GM19395 (cell line): ENCODE measurements at regions not wholly inside any gene's neighbourhood (a gene's known extent, or its start where the extent isn't known, plus 50 kb on each side); places are given as distances from the start of the nearest gene placed in this dataset.

Experiments
- ATAC-seq: cut with Tn5 transposase; IDR thresholded peaks from one replicate; pipeline ENCODE4 v1.9.1; 2021; ENCODE audit warnings: mild to moderate bottlenecking, moderate library complexity; ENCODE audit not compliant: unreplicated experiment

DNA sequence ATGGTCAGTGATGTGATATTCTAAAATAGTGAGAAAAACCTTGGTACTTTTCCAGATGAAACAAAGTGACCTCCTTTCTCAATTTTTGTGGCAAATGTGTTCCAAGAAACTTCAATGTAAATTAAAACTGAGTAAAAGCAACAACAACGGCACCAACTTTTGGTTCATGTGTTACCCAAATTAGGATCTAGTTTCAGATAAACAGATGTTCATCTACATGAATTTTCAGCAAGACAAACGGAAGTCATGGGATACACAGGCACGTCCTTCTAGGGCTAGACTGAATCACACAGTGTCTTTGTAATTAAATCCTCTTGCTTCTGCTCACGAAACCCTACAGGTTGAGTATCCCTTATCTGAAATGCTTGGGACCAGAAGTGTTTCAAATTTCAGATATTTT is 915.2 kb downstream of the TFAP2A start:
- no peak for ATAC-seq

- no peak for ATAC-seq
Observed at GRCh38 chr6:9496837-9497236, 918.0 kb downstream of the TFAP2A start.

DNA sequence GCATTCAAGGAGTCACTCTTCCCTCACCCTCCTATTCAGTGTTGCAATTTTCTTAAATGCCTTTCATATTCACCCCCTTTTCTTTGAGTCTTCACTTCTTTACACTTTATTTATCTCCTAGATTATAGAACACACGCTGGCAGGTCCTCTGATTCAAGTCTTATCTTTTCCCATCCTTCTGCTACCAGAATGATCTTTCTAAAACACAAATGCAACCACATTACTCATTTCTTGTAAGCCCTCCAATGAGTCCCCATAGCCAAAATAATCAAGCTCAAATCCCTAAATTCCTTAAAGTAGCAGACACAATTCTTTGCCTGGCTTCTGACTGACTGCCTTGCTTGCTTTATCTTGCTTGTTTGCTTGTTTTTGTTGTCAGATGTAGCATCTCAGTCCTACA is 920.0 kb downstream of the TFAP2A start:
- no peak for ATAC-seq

GRCh38 chr6:9492790-9493189 is 922.1 kb downstream of the TFAP2A start:
- ATAC-seq: no peak

GRCh38 chr6:9487128-9487527 is 927.7 kb downstream of the TFAP2A start:
- no peak for ATAC-seq

DNA sequence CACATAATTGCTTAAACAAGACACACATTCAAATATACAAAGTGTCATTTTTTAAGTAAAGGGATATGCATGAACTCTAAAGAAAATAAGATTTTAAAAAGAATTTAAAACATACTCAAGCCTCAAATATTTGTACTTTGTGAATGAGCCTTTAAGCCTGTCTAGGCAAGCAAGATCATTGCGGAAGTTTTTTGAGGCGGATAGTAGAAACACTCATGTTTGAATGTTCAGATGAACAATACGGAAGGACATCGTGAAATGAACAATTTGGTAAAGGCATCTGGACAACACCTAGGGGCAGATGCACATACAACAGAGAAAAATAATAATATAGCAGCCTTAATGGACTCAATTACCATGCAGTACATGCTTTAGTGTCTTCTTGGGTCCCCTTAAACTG is 928.9 kb downstream of the TFAP2A start:
- ATAC-seq: no peak

DNA sequence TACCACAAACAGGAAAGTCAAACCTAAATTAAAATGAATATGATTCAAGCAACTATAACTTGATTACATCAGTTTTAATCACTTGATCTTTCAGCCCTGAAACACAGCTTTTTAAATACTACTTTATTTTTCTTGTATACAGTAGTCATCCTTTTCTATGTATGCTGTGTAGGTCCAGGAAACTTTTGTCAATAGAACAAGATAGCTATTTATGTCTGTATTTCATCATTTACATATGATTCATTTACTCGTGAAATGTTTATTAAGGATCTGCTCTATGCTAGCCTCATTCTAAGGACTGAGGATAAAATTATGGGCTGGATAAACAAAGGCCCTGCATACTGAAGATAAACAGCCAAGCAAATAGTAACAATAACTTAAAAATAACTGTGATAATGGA is 930.2 kb downstream of the TFAP2A start:
- ATAC-seq: no peak

DNA sequence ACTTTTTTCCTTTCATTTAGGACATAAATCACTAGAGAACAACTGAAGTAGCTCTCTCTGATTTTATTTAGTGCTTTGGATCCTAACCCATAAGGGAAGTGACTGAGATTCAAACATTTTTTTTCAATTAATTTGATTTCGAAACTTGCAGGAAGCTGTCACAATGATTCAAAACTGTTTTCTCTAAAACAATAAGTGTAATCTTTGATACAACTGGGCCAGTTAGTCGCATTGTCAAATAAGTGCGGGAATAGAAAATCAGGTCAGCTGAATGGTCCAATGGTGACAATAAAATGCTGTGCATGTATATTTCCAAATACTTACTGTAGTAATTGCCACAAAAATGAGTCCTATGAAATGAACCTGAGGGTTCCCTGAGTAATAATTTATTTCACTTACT is 930.8 kb downstream of the TFAP2A start:
- ATAC-seq: no peak

DNA sequence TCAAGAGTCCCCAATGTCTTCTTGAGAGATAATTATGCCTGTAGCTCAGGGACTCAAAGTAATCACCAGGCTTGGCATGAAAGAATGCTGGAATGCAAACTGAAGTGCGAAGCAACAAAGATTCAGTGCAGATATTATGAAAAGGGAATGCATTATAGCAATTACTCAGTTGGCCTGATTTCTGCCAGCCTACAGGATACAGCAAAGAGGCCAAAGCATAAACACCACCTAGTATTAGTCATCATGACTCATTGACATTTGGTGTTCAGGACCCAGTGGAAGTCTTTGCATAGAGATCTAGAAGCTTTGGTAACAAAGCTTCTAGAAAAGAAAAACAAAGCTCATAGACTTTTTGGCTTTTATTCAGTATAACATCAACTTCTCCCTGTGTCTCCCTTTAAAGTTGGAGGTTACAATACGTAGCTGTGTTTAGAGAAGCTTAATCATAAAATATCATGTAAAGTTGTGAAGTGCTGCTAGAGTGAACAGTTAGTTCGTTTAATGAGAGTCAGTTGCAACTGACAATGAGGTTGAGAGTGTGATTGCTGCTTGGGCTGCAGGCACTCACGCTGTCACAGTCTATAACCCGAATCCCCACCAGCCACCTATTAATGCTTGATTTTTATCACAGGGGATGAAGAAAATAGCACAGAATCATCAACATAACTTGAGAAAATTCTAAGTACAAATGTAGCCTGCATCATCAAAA is 932.7 kb downstream of the TFAP2A start:
- ATAC-seq: no peak

GRCh38 chr6:9481292-9482029 is 933.4 kb downstream of the TFAP2A start:
- ATAC-seq: no peak

DNA sequence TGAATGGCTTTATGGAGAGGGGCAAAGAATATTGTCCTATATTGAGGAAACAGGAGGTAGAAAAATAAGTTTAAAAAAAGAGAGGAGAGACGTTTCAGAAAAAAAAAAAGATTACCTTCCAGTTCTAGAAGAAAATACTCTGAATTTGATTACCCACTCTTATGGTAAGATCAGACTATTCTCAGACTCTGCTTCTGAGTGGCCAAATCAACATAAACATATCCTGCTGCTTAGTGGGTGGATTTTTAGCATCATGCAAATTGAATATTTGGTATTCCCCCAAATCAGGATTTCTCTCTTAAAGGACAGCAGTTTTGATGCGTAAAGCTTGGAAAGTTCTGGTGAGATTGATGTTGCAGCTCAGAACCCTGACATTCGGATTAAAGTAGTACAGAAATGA is 946.6 kb downstream of the TFAP2A start:
- no peak for ATAC-seq

- no peak for ATAC-seq
Observed at GRCh38 chr6:9467741-9468140, 947.1 kb downstream of the TFAP2A start.

DNA sequence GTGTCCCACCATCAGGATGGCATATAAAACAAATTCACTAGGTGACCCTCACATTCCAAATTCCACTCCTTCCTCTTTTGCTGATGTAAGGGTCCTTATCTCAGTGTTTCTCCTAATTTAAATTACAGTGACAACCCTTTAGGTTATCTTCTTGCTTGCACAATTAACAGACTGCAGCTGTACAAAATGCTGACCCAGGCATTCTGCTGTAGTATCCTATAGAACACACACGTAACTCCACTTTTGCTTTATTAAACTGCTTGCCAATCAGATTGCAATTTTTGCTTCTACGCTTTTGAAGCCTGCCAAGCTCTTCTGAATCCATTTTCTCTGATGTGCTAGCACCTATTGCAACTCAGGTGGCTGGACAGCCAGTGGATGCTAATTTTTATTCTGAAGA is 950.3 kb downstream of the TFAP2A start:
- no peak for ATAC-seq

GRCh38 chr6:9463311-9463710 is 951.6 kb downstream of the TFAP2A start:
- ATAC-seq: no peak

DNA sequence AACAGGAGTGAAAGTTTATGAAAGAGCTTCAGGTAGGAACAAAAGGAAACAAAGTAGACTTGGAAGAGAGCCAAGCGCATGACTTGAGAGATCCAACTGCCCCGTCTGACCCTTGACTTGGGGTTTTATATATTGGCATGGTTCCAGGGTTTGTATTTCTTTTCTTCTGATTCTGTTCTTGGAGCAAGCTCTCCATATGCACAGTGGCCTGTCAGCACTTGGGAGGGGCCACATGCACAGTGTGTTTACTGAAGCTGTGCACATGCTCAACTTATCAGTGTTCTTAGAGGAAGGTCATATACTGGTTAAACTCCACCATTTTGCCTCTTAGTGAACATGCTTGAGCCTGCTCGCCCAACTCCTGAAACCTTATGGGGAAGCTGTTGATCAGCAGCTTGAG is 953.7 kb downstream of the TFAP2A start:
- no peak for ATAC-seq

- ATAC-seq: no peak
Observed at GRCh38 chr6:9458424-9458823, 956.5 kb downstream of the TFAP2A start.

DNA sequence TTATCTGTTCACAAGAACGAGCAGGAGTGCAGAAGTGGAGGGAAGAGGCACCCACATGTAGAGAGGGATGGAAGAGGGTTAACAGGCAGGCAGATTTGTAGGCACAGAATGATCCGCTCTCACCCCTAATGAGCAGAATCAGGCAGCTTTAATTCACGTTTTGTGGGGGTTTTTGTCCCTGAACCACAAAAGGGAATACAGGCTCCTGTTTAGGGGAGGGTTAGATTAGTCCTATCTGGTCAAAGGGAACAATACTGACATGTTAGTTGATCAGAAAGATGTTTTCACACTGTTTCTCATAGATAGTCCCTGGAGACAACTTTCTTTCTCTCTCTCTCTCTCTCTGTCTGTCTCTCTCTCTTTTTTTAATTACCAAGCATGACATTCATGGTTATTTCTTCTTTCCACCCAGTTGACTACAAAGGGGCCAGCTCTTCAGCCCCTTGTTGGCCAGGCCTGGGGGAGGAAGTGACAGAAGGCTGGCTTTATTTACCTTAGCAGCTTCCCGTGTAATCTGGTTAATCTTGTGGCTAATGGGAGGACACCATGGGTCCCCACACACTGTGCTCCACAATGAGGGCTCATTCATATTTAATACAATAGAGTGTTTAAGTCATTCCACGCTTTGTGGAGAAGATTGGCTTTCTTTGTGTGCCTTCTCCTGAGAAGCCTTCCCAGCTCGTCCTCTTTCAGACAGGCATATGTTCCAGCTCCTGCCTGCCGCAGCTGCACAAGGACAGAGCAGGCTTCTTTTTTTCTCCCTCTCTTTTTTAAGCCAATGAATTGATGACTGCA is 958.8 kb downstream of the TFAP2A start:
- no peak for ATAC-seq

DNA sequence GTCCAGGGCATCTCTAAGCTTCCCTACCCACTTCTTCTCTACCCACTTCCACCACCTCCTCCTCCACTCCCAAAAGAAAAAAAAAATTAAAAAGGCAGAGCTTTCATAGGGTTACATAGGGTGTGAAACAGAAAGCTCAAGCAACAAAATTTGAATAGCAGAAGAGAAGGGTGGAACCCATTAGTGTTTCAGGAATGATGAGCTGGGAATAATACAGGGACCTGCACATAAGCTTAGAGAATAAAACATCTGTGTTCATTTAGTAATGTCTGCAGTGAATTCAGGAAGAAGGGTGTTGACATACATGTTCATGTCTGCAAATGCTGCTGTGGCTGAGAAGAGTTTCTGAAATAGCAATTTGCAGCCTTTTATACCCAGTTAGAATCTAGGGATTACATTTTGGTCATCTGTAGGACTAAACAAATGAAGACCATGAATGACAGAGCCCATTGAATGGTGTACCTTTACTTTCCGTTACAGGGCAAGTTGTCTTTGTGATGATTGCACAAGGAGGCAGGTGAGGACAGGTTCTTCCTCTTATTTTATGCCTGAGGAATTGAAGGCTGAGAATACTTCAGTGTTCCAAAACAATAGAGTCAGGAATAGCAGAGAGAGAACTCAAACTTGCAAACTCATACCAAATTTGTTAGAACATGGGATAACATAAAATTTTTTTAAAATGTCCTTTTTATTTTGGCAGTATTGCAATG is 975.1 kb downstream of the TFAP2A start:
- no peak for ATAC-seq

- ATAC-seq: no peak
Observed at GRCh38 chr6:9437836-9438235, 977.0 kb downstream of the TFAP2A start.

DNA sequence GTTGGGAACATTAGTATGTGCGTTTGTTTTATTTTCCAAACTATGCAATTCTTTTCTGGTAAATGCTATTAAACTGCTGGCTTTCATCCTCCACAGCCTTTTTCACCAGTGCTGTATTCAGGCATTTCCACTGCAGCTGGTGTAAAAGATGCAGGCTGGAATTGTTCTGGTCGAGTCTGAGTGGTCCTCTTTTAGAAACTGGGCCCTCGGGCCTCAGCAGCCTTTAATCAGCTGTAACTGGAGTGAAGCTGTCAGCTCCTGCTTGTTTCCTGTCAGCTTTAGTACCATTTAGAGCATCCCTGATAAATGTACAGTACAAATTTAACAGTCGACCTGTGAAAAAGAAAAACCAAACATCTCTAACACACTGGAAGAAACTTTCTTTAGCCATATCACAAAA is 979.6 kb downstream of the TFAP2A start:
- ATAC-seq: no peak

DNA sequence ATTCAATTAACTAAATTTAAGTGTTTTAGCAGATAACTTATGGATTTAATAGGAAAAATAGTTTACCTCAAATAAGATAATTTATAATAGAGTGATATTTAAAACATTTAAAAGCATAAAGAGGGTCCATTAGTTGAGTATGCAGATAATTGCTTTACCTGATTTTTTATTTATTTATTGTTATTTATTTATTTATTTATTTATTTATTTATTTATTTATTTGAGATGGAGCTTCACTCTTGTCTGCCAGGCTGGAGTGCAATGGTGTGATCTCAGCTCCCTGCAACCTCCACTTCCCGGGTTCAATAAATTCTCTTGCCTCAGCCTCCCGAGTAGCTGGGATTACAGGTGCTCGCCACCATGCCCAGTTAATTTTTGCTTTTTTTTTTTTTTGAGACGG is 982.9 kb downstream of the TFAP2A start:
- no peak for ATAC-seq
